ENCODE measurements at regions not wholly inside any gene's neighbourhood (a gene's known extent, or its start where the extent isn't known, plus 50 kb on each side); places are given as distances from the start of the nearest gene placed in this dataset.
"Not testable (repeated sequence)": the region's sequence is repeated elsewhere in the genome, so short reads cannot be mapped to it uniquely, and the experiment has no call there.

- TF ChIP-seq CTCF, POLR2A (IDR thresholded peaks at IDR 0.05): not testable (repeated sequence)
Observed at GRCh38 chr17:16838287-16838686, 133.6 kb downstream of the TNFRSF13B start.
